ENCODE measurements at regions not wholly inside any gene's neighbourhood (a gene's known extent, or its start where the extent isn't known, plus 50 kb on each side); places are given as distances from the start of the nearest gene placed in this dataset.

DNA sequence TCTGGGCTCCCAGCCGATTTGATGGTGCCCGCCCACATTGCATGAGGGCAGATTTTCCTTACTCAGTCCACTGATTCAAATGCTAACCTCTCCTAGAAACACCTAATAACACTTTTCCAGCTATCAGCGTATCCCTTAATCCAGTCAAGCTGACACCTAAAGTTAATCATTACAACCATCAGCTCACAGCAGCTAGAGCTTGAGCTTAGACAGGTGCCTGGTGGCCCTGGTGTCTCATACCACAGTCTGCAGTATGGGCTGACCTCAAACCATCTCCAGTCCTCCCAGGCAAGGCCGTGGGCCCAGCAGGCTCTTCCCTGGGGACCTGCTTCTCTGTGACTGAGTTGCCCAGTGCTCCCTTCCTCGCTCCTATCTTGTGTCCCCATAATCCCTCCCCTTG lies 174.4 kb upstream of the NECTIN1 start:
- DNase-seq: no peak

GRCh38 chr11:119902656-119903231 lies 173.7 kb upstream of the NECTIN1 start:
- no peak for DNase-seq

- DNase-seq: no peak
Observed at GRCh38 chr11:119901657-119902577, 172.9 kb upstream of the NECTIN1 start.

GRCh38 chr11:119899997-119900396 lies 171.0 kb upstream of the NECTIN1 start:
- no peak for DNase-seq

- DNase-seq: no peak
Observed at GRCh38 chr11:119897576-119897975, 168.6 kb upstream of the NECTIN1 start.

DNA sequence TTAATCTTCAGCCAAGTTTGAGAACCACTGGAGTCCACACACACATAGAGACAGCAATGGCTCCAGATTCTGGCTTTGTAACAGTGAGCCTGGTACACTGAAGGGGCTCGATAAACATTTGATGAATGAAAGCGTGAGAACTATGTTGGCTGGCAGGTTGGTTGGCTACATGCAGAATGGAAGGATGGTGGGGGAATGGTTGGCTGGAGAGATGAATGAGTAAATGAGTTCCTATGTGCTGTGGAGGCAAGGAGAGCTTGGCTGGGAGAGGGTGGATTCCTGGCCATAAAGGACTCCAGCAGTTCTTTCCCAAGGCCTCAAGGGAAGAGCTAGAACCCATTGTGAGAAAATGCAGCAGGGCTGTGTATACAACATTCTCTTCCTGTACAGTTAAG lies 168.0 kb upstream of the NECTIN1 start:
- DNase-seq: no peak

GRCh38 chr11:119896387-119897045 lies 167.5 kb upstream of the NECTIN1 start:
- DNase-seq: no peak

DNA sequence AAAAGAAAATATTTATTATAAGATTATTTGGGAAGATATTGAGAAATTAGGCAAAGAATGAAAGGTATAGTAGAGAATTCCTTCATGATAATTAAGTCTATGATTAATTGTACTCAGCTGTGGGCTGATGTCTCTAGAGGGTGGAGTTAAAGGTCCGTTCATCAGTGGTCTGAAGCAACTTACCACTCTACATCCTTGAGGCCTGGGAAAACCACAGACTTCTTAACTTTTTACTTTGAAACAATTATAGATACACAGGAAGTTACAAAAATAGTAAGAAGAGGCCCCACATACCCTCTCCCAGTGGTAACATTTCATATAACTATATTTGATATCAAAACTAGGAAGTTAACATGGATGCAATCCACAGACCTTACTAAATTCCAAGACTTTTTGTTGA lies 167.0 kb upstream of the NECTIN1 start:
- no peak for DNase-seq

GRCh38 chr11:119894916-119895315 lies 165.9 kb upstream of the NECTIN1 start:
- DNase-seq: no peak

DNA sequence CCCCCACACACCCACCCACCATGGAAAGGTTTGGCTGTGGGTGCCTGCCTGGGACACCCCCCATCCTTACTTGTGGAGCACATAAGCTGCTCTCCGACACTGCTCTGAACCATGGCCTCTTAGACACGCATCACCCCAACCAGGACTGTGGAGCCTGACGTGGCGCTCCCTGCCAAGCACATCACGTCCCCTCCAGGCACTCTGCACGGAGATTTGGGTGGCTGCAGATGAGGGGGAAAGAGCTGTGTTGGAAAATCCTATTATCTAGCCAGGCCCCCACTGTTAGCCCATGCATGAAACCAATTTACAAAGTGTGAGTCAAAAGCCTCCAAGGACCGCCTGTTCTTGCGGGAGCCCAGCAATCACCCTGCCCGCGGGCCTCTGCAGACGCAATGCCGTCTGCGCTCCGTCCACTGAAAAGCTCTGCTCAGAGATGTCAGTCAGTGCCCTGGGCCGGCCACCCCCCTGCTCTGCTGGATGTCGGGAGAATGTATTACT lies 163.4 kb upstream of the NECTIN1 start:
- no peak for DNase-seq

DNA sequence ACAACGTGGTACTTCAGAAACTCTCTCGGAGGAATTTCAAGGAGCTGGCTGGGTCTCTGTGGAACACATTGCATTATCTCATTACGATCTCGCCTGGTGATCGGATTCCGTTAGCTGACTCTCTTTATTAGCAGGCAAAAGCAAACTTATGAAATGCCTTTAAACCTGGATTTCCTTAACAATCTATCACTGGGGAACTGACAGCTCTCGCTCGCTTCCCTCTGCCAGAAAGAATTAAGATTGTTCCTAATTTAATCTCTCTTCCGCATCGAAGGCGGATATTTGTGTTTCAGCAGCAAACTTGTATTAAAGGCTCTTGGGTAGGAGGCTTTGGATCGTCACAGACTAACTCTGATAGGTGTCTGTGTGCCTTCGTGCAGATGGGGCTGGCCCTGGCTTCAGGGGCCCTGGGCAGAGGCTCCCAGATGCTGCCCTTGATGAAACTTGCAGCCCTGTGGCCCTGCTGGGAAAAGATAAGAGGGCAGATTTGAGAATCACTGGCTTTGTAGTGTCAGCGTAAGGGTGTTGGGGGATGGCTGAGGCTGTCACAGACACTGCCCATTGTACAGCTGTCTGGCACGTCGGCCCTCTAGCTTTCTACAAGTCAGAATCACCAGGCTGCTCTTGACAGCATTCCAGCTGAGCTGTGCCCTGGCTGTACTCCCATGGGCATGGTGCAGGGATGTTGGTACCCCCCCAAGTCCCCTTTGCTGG lies 162.2 kb upstream of the NECTIN1 start:
- DNase-seq: no peak

DNA sequence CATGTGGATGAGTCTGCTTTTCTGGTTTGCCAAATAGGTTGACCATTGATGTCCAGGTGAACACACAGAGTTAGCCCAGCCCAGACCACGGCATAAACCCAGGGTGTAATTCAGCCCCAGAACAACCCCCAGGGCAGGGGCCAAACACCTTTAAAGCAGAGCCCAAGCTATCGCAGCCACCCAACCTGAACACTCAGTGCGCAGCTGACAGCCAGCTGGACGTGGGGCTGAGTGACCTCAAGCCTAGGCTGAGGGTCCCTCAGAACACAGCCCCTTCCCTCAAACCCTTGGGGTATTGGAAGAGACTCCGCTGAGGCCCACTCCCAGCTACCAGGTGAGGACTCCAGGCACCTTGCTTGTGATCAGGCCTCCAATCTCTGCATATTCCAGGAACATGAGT lies 161.5 kb upstream of the NECTIN1 start:
- no peak for DNase-seq

DNA sequence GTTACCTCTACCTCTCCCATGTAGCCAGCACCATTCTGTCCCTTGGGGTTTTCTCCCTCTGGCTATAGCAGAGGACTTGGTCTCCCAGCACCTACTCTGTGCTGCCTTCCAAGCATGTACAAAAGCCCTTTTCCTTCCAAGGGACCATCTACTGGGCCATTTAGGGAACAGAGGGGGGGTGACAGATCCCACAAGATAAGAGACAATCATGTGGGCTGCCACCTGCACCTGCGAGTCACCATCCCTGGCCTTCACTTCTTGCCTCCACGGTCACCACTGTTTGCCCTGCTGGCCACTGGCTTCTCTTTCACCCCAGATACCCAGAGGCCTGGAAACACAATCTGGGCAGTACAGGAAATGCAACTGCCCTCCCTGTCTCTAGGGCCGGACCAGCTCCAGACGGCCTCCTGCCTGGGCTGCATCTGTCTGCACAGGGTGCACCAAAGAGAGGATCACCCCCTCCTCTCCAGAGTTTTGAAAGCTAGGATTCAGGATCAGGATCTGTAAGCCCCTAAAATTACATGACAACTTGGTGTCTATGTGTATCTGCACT lies 160.8 kb upstream of the NECTIN1 start:
- no peak for DNase-seq

GRCh38 chr11:119889111-119889510 lies 160.1 kb upstream of the NECTIN1 start:
- no peak for DNase-seq

- DNase-seq: no peak
Observed at GRCh38 chr11:119888119-119888518, 159.1 kb upstream of the NECTIN1 start.

DNA sequence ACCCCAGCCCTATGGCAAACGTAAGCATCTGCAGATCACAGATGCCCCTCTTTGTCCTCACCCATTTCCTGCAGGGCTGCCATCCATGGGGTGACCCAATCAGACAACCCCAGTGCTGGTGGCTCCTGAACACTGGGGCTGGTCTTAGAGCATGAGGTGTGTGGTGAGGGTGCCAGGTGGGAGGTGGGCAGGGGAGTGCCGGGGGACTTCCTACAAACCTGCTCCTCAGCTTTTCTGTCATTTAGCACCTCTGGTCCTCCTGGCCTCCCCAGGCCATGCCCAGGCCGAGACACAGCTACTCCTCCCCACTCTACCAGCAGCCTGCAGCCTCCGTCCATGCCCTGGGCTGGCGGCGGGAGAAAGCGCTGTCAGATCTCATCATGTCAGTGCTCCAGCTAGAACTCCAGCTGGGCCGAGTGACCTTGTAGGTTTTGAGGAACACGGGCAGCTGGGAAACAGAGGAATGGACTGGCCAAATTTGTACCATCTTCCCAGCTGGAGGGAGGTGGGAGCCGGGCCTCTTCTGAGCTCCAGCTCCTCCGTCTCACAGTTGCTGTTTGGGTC lies 157.7 kb upstream of the NECTIN1 start:
- no peak for DNase-seq

- DNase-seq: no peak
Observed at GRCh38 chr11:119885861-119886567, 157.0 kb upstream of the NECTIN1 start.

GRCh38 chr11:119885067-119885466 lies 156.1 kb upstream of the NECTIN1 start:
- no peak for DNase-seq

DNA sequence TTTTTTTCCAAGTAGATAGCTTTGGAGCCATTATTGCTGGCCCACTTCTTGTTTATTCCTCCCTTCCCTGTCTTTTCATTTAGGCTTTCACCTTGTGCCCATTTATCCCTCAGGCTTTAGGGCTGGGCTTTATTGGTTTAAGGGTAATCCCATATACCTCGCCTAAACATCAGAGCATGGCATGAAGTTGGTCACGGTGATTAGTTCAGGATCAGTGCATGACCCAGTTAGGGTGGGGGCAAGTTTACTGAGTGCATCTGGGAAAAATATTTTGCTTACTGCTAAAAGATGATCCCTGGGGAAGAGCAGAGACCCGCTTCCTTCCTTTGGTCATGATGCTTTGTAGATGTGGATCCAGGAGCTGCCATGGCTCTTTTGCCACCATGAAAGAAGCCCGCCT lies 153.3 kb upstream of the NECTIN1 start:
- DNase-seq: no peak

- no peak for DNase-seq
Observed at GRCh38 chr11:119880873-119881272, 151.9 kb upstream of the NECTIN1 start.

GRCh38 chr11:119880143-119880542 lies 151.1 kb upstream of the NECTIN1 start:
- DNase-seq: no peak

DNA sequence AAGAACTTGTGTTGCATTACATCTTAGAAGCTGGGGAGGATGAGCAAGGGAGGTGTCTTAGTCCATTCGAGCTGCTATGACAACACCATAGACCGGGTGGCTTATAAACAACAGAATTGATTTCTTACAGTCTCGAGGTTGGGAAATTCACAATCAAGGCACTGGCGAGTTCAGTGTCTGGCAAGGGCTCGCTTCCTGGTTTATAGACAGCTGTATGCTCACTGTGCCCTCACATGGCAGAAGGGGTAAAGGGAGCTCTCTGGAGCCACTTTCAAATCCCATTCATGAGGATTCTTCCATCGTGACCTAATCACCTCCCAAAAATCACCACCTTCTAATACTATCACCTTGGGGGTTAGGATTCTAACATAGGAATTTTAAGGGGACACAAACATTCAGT lies 150.0 kb upstream of the NECTIN1 start:
- no peak for DNase-seq

All from RPMI8226 (cell line).